GM12878 (cell line): ENCODE measurements at regions not wholly inside any gene's neighbourhood (a gene's known extent, or its start where the extent isn't known, plus 50 kb on each side); places are given as distances from the start of the nearest gene placed in this dataset.

ENCODE experiments used
- ATAC-seq: fragments of 200-7000 bp; cut with Tn5 transposase; 3 replicates; pipeline ENCODE4 v1.9.1; 2020; ENCODE audit warnings: mild to moderate bottlenecking, moderate library complexity
- BruUV-seq: library from RNA; stranded (reverse); fragments of 400-500 nt; replicated peaks from 2 replicates; lab custom pipeline; 2021; lab: Mats Ljungman, UMichigan
- CTCF ChIA-PET: fragments of 300-600 bp; sonication (Branson Sonifier 250); formaldehyde crosslinking; extraction: SDS; loops from one replicate; lab custom pipeline; 2021; ENCODE audit warnings: inconsistent platforms; lab: Yijun Ruan, JAX
- POLR2A ChIA-PET: fragments of 350-600 bp; formaldehyde crosslinking; extraction: SDS; loops from one replicate; lab custom pipeline; 2021; ENCODE audit warnings: inconsistent platforms; lab: Charles Lee
- RAD21 ChIA-PET: fragments of 300-600 bp; sonication (Branson Sonifier 250); formaldehyde crosslinking; loops from one replicate; lab custom pipeline; 2023; ENCODE audit warnings: antibody characterized with exemption; ENCODE audit not compliant: unreplicated experiment; lab: Charles Lee
- SMC1A ChIA-PET: fragments of 300-600 bp; sonication (Branson Sonifier 250); formaldehyde crosslinking; loops from one replicate; lab custom pipeline; 2023; ENCODE audit not compliant: unreplicated experiment, uncharacterized antibody; lab: Charles Lee
- DNase-seq: peaks from one replicate; pipeline ENCODE4 v3.0.0-alpha.2; 2011; ENCODE audit warnings: low read depth, low spot score
- FAIRE-seq: peaks from 3 replicates; lab custom pipeline; 2011; peaks lifted over from hg19 to GRCh38; lab: Jason Lieb, UNC
- H2AFZ ChIP-seq: 2 replicates; pipeline ENCODE4 v1.6.0; 2011; ENCODE audit warnings: low read depth, low read length, control low read depth; ENCODE audit not compliant: control insufficient read depth
- H3K27ac ChIP-seq: 2 replicates; pipeline ENCODE4 v1.5.1; 2011; ENCODE audit warnings: control low read depth; ENCODE audit not compliant: control insufficient read depth, insufficient read depth
- H3K27me3 ChIP-seq, 2 experiments: replicated peaks in 1 of 2; 2 replicates each; pipeline versions ENCODE4 v1.6.0 to v1.6.1; 2011; ENCODE audit warnings: low read length in 1 of 2; ENCODE audit not compliant: control insufficient read depth in 2 of 2, insufficient read depth in 2 of 2
- H3K36me3 ChIP-seq, 2 experiments: 2 replicates each; pipeline ENCODE4 v1.5.1; 2011; ENCODE audit warnings: low read length in 1 of 2; ENCODE audit not compliant: control insufficient read depth in 2 of 2, insufficient read depth in 2 of 2
- H3K4me1 ChIP-seq: 2 replicates; pipeline ENCODE4 v1.6.1; 2011; ENCODE audit warnings: mild to moderate bottlenecking, low read length, moderate library complexity, mixed read lengths; ENCODE audit not compliant: control insufficient read depth, insufficient read depth
- H3K4me2 ChIP-seq: 2 replicates; pipeline ENCODE4 v1.6.0; 2011; ENCODE audit warnings: control low read depth; ENCODE audit not compliant: control insufficient read depth, insufficient read depth
- H3K4me3 ChIP-seq: fragments of 200-600 bp; sonication (generic); 2 replicates; pipeline ENCODE4 v1.5.1; 2016
- H3K79me2 ChIP-seq: 2 replicates; pipeline ENCODE4 v1.6.0; 2011; ENCODE audit warnings: low read length; ENCODE audit not compliant: control insufficient read depth, insufficient read depth
- H3K9ac ChIP-seq: 2 replicates; pipeline ENCODE4 v1.8.0; 2011; ENCODE audit warnings: low read length, control low read depth, mixed read lengths; ENCODE audit not compliant: control insufficient read depth, insufficient read depth
- H3K9me3 ChIP-seq: replicated peaks from 3 replicates; pipeline ENCODE4 v1.5.1; 2011; ENCODE audit warnings: mild to moderate bottlenecking, low read length; ENCODE audit not compliant: control insufficient read depth, insufficient read depth
- H4K20me1 ChIP-seq: 2 replicates; pipeline ENCODE4 v1.6.0; 2011; ENCODE audit not compliant: control insufficient read depth, insufficient read depth
- CBFB ChIP-seq: IDR thresholded peaks from 2 replicates; pipeline ENCODE4 v1.6.1; 2016; ENCODE audit warnings: antibody characterized with exemption, low read depth
- EED ChIP-seq: sonication (generic); IDR thresholded peaks from 2 replicates; pipeline ENCODE4 v1.6.1; 2016; ENCODE audit warnings: antibody characterized with exemption, low read depth
- ETV6 ChIP-seq, 2 experiments: fragments of 450-650 bp in 1 of 2; IDR thresholded peaks in 1 of 2; conservative IDR thresholded peaks in 1 of 2; 2 replicates each; pipeline ENCODE4 v1.6.1; 2014; ENCODE audit warnings: antibody characterized with exemption in 1 of 2, borderline replicate concordance in 1 of 2, low read depth in 1 of 2, mild to moderate bottlenecking in 1 of 2, moderate library complexity in 1 of 2
- FOXM1 ChIP-seq: IDR thresholded peaks from 2 replicates; pipeline ENCODE4 v1.6.1; 2012; ENCODE audit warnings: low read depth, mild to moderate bottlenecking, inconsistent platforms, low read length, moderate library complexity
- NFXL1 ChIP-seq: fragments of 450-650 bp; IDR thresholded peaks from 2 replicates; pipeline ENCODE4 v1.6.1; 2017; ENCODE audit warnings: antibody characterized with exemption, mild to moderate bottlenecking, borderline replicate concordance
- PKNOX1 ChIP-seq: fragments of 450-650 bp; IDR thresholded peaks from 2 replicates; pipeline ENCODE4 v1.6.1; 2016; ENCODE audit warnings: mild to moderate bottlenecking
- POLR2A ChIP-seq: IDR thresholded peaks from 2 replicates; pipeline ENCODE4 v1.6.1; 2011; ENCODE audit warnings: low read depth, mild to moderate bottlenecking, low read length
- RBBP5 ChIP-seq: fragments of 200-600 bp; sonication (generic); conservative IDR thresholded peaks from 2 replicates; pipeline ENCODE4 v1.6.1; 2016
- SRF ChIP-seq, 2 experiments: IDR thresholded peaks; 2 replicates each; pipeline ENCODE4 v1.6.1; 2011; ENCODE audit warnings: low read depth in 2 of 2, low read length in 2 of 2, mild to moderate bottlenecking in 1 of 2, moderate library complexity in 1 of 2
- STAT1 ChIP-seq: fragments of 450-650 bp; conservative IDR thresholded peaks from 2 replicates; pipeline ENCODE4 v1.6.1; 2014; ENCODE audit warnings: antibody characterized with exemption, mild to moderate bottlenecking
- WGBS: methylation state at CpG from one replicate; pipeline ENCODE4 v1.1.6; 2016; ENCODE audit warnings: low lambda C conversion rate; ENCODE audit not compliant: insufficient replicate concordance, insufficient coverage; ENCODE audit errors: missing lambda C conversion rate; 5-methylcytosine and 5-hydroxymethylcytosine counted together
- in situ Hi-C: fragments of 300-500 bp; cut with MboI; formaldehyde crosslinking; loops from 9 replicates; pipeline ENCODE4 v1.14.3; 2018; ENCODE audit warnings: mixed read lengths
- intact Hi-C: fragments of 100-400 bp; cut with micrococcal nuclease; formaldehyde crosslinking; loops from one replicate; pipeline ENCODE4 v1.14.2; 2022; ENCODE audit not compliant: unreplicated experiment

DNA sequence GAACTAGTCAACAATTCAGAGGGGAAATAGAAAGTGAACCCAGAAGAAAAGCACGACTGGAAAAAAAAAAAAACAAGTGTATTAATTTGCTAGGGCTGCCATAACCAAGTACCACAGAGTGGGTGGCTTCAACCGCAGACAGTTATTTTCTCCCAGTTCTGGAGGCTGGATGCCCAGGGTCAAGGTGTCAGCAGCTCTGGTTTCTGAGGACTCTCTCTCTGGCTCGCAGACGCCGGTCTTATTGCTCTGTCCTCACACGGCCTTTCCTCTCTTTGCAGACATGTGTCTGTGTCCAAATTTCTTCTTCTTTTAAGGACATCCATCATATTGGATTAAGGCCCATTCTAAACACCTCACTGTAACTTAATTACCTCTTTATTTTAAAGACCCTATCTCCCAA is 291.8 kb downstream of the XXYLT1 start:
- H3K9me3 ChIP-seq: no peaks in the 10 kb centered on the region
- in situ Hi-C loops (no loop called here), intact Hi-C loops (no loop called here)
- no peaks in the 10 kb centered on the region for H4K20me1 ChIP-seq
- FAIRE-seq: no peak
- SMC1A ChIA-PET: no interaction called here
- CTCF ChIA-PET: no interaction called here
- H3K4me3 ChIP-seq: no peak overlapping the region
- H3K27me3 ChIP-seq: no peaks in the 10 kb centered on the region
- ATAC-seq: no peak
- no TSS peak for BruUV-seq
- no peak overlapping the region for H2AFZ ChIP-seq
- RAD21 ChIA-PET: no interaction called here
- no peaks in the 10 kb centered on the region for H3K36me3 ChIP-seq
- no peak for DNase-seq
- 43% methylated on average over 5 of the region's 6 CpGs for WGBS
- POLR2A ChIA-PET: no interaction called here
- H3K79me2 ChIP-seq: no peaks in the 10 kb centered on the region
- TF ChIP-seq RBBP5 (no peak), ETV6 (conservative IDR thresholded peaks at IDR 0.05 in 1 of 2, IDR thresholded peaks at IDR 0.05 in 1 of 2; ENCODE audit: borderline replicate concordance in 1 of 2, low read depth in 1 of 2) (no peak), NFXL1 (no peak), PKNOX1 (no peak), CBFB (no peak)
- no peak overlapping the region for H3K4me2 ChIP-seq
- no peak overlapping the region for H3K9ac ChIP-seq
- no peaks in the 10 kb centered on the region for H3K4me1 ChIP-seq
- no peak overlapping the region for H3K27ac ChIP-seq

DNA sequence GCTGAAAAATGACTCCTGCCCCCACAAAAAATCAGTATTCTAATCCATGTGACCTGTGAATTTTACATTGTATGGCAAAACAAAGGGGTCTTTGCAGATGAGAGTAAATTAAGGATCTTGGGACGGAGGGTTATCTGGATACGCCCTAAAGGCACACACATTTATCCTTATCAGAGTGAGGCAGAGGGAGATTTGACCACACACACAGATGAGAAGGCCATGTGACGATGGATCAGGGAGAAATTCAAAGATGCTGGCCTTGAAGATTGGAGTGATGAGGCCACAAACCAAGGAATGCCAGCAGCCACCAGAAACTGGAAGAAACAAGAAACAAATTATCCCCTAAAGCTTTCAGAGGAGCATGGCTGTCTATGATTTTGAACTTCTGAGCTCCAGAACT is 288.5 kb downstream of the XXYLT1 start:
- BruUV-seq: no TSS peak
- FAIRE-seq (no peak), ATAC-seq (no peak), DNase-seq (no peak)
- ChIA-PET SMC1A (no interaction called here), CTCF (no interaction called here)
- 48% methylated on average over 3 of the region's 3 CpGs for WGBS
- Histone ChIP-seq H3K27me3 (no peaks in the 10 kb centered on the region; a peak in 3 of 4 replicates), H3K9me3 (no peaks in the 10 kb centered on the region), H3K4me2 (no peak overlapping the region), H3K36me3 (no peaks in the 10 kb centered on the region), H3K4me1 (no peaks in the 10 kb centered on the region), H3K79me2 (no peaks in the 10 kb centered on the region), H2AFZ (no peak overlapping the region), H3K4me3 (no peak overlapping the region), H4K20me1 (no peaks in the 10 kb centered on the region)
- intact Hi-C loops: no loop called here
- TF ChIP-seq EED: no peak
- no peak for TF ChIP-seq STAT1
- no peak for TF ChIP-seq POLR2A
- no peak for TF ChIP-seq SRF (IDR thresholded peaks at IDR 0.05; ENCODE audit: low read depth in 2 of 2, low read length in 2 of 2)
- TF ChIP-seq FOXM1: no peak
- TF ChIP-seq, all 136 proteins: peak for 0
- Histone ChIP-seq H3K9ac (no peak overlapping the region), H3K27ac (no peak overlapping the region)
- in situ Hi-C loops: no loop called here
- ChIA-PET RAD21 (no interaction called here), POLR2A (no interaction called here)
